Prostate gland (tissue), 2 donors: ENCODE measurements at regions not wholly inside any gene's neighbourhood (a gene's known extent, or its start where the extent isn't known, plus 50 kb on each side); places are given as distances from the start of the nearest gene placed in this dataset.

ENCODE experiments used
- DNase-seq: peaks from one replicate; pipeline ENCODE4 v3.0.0-alpha.2; 2019; ENCODE audit warnings: low spot score
- H3K27ac ChIP-seq, 2 donors: fragments of 200-600 bp; sonication (generic); 2 replicates each; pipeline ENCODE4 v1.5.1; 2017 to 2019
- H3K27me3 ChIP-seq: fragments of 200-600 bp; sonication (generic); replicated peaks from 2 replicates; pipeline ENCODE4 v1.5.1; 2019; ENCODE audit not compliant: insufficient read depth
- H3K36me3 ChIP-seq, 2 donors: fragments of 200-600 bp; sonication (generic); 1 replicate in 1 of 2; 2 replicates in 1 of 2; pipeline versions ENCODE4 v1.5.1 to v1.8.1; 2017 to 2019
- H3K4me1 ChIP-seq: fragments of 200-600 bp; sonication (generic); replicated peaks from 2 replicates; pipeline ENCODE4 v1.5.1; 2019
- H3K4me3 ChIP-seq, 2 donors: fragments of 200-600 bp; sonication (generic); 2 replicates each; pipeline ENCODE4 v1.5.1; 2017 to 2019
- H3K9me3 ChIP-seq: fragments of 200-600 bp; sonication (generic); 2 replicates; pipeline ENCODE4 v1.5.1; 2017
- POLR2A ChIP-seq: fragments of 450-650 bp; IDR thresholded peaks from one replicate; pipeline ENCODE4 v1.6.1; 2016; ENCODE audit warnings: antibody characterized with exemption, mild to moderate bottlenecking
- POLR2AphosphoS5 ChIP-seq: sonication (generic); formaldehyde crosslinking; IDR thresholded peaks from one replicate; pipeline ENCODE4 v1.6.1; 2017; ENCODE audit warnings: antibody characterized with exemption
- WGBS: methylation state at CpG from one replicate; pipeline ENCODE4 v1.1.5; 2018; 5-methylcytosine and 5-hydroxymethylcytosine counted together
- intact Hi-C: fragments of 100-400 bp; cut with DNase I; formaldehyde crosslinking; loops from one replicate; pipeline ENCODE4 v1.14.2; 2022
- TF ChIP-seq, protein P1 (sequence below), 4 experiments: fragments of 200-600 bp in 2 of 4; fragments of 450-650 bp in 2 of 4; sonication (generic) in 2 of 4; IDR thresholded peaks; 1 replicate in 3 of 4; 2 replicates in 1 of 4; pipeline ENCODE4 v1.5.1; 2016 to 2019; ENCODE audit warnings: antibody characterized with exemption in 4 of 4, mild to moderate bottlenecking in 2 of 4, moderate library complexity in 2 of 4

GRCh38 chr5:167786871-167787578 is 504.4 kb upstream of the WWC1 start:
- DNase-seq: no peak
- 96% methylated on average over 2 of the region's 2 CpGs for WGBS
- Histone ChIP-seq H3K36me3 (no peaks in the 10 kb centered on the region), H3K27me3 (no peaks in the 10 kb centered on the region), H3K4me1 (no peaks in the 10 kb centered on the region), H3K4me3 (no peak overlapping the region), H3K9me3 (no peaks in the 10 kb centered on the region), H3K27ac (no peak overlapping the region)
- TF ChIP-seq POLR2AphosphoS5: no peak
- TF ChIP-seq POLR2A: no peak
- TF ChIP-seq, protein P1, sequence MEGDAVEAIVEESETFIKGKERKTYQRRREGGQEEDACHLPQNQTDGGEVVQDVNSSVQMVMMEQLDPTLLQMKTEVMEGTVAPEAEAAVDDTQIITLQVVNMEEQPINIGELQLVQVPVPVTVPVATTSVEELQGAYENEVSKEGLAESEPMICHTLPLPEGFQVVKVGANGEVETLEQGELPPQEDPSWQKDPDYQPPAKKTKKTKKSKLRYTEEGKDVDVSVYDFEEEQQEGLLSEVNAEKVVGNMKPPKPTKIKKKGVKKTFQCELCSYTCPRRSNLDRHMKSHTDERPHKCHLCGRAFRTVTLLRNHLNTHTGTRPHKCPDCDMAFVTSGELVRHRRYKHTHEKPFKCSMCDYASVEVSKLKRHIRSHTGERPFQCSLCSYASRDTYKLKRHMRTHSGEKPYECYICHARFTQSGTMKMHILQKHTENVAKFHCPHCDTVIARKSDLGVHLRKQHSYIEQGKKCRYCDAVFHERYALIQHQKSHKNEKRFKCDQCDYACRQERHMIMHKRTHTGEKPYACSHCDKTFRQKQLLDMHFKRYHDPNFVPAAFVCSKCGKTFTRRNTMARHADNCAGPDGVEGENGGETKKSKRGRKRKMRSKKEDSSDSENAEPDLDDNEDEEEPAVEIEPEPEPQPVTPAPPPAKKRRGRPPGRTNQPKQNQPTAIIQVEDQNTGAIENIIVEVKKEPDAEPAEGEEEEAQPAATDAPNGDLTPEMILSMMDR (IDR thresholded peaks at IDR 0.05): no peak
- intact Hi-C loops: no loop called here

- intact Hi-C loops: no loop called here
- TF ChIP-seq, protein P1 (IDR thresholded peaks at IDR 0.05): no peak
- no peak for TF ChIP-seq POLR2A
- no peak for TF ChIP-seq POLR2AphosphoS5
- no peak overlapping the region for H3K4me3 ChIP-seq
- no peaks in the 10 kb centered on the region for H3K27me3 ChIP-seq
- no peak for DNase-seq
- H3K27ac ChIP-seq: no peak overlapping the region
- H3K36me3 ChIP-seq: no peaks in the 10 kb centered on the region
- 84% methylated on average over 7 of the region's 7 CpGs for WGBS
- no peaks in the 10 kb centered on the region for H3K4me1 ChIP-seq
- H3K9me3 ChIP-seq: no peaks in the 10 kb centered on the region
Observed at GRCh38 chr5:167790045-167790444, 501.4 kb upstream of the WWC1 start.

DNA sequence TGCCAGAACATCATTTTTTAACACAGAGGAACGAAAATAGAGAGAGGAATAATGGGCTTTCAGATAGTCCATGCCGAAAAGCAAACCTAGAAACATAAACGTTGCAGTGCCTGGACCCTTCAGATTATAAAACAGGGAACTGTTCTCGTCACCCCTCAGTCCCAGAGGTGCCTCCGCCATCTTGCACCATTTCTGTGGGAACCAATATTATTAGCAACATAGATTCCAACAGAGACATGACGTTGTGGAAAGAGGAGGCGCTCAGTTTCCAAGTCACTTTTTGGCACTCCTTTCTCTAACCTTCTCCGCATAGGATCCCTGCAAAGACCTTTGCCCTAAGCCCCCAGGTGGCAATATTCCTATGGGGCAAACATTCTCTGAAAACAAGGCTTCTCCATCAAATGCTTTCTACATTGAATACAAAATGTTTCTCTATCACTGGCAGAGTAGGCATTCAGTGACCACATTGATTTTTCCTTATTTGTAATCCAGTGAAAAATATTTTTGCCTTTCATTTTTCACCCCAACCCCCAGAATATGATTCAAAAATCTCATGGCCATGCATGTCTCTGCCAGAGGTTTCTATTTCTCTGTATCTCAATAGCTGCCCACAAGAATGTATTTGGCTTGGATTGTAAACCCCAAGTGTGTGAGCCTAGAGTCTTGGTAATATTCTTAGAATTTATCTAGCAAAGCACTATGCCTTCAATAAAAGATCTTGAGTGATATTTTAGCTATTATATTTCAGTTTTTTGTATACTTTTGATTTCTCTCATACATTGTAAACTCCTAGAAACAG is 500.8 kb upstream of the WWC1 start:
- H3K27ac ChIP-seq: no peak overlapping the region
- H3K4me3 ChIP-seq: no peak overlapping the region
- no peak for DNase-seq
- H3K9me3 ChIP-seq: no peaks in the 10 kb centered on the region
- H3K4me1 ChIP-seq: no peaks in the 10 kb centered on the region
- no peaks in the 10 kb centered on the region for H3K27me3 ChIP-seq
- intact Hi-C loops: no loop called here
- TF ChIP-seq, protein P1 (IDR thresholded peaks at IDR 0.05): no peak
- TF ChIP-seq POLR2A (no peak), POLR2AphosphoS5 (no peak)
- 88% methylated on average over 8 of the region's 8 CpGs for WGBS
- no peaks in the 10 kb centered on the region for H3K36me3 ChIP-seq

DNA sequence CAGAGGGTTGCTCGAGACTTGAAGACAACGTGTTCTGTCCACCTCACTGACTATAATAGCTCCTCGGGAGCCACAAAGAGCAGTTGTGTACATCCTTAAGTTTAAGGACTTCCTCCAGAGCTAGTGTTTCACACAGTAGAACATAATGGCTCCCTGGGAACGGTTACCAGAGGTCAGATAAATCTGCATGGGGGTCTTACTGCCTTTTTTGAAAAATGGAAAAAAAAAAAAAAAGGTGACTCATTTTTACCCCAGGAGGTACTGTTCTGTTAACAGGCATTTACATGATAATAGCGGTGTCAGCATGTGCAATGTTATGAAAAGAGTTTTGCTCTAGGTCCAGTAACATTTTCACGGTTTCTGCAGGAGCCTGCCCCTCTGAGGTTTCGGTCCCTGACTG is 498.9 kb upstream of the WWC1 start:
- H3K4me1 ChIP-seq: no peaks in the 10 kb centered on the region
- no peak overlapping the region for H3K27ac ChIP-seq
- no peaks in the 10 kb centered on the region for H3K9me3 ChIP-seq
- H3K36me3 ChIP-seq: no peaks in the 10 kb centered on the region
- no peaks in the 10 kb centered on the region for H3K27me3 ChIP-seq
- TF ChIP-seq POLR2A: no peak
- TF ChIP-seq, protein P1 (IDR thresholded peaks at IDR 0.05): no peak
- TF ChIP-seq POLR2AphosphoS5: no peak
- WGBS: 78% methylated on average over 7 of the region's 7 CpGs
- intact Hi-C loops: no loop called here
- DNase-seq: no peak
- H3K4me3 ChIP-seq: no peak overlapping the region
